NCI-H2107 treated with DMSO at 0.1 percent for 48 hours (cell line): ENCODE measurements at regions not wholly inside any gene's neighbourhood (a gene's known extent, or its start where the extent isn't known, plus 50 kb on each side); places are given as distances from the start of the nearest gene placed in this dataset.
A peak's percentile ranks its signal among the peaks of the same experiment; 100 is the strongest.

Experiments used
- DNase-seq: peaks from one replicate; lab custom pipeline; 2025; ENCODE audit not compliant: unreplicated experiment; lab: John Stamatoyannopoulos, UW

DNA sequence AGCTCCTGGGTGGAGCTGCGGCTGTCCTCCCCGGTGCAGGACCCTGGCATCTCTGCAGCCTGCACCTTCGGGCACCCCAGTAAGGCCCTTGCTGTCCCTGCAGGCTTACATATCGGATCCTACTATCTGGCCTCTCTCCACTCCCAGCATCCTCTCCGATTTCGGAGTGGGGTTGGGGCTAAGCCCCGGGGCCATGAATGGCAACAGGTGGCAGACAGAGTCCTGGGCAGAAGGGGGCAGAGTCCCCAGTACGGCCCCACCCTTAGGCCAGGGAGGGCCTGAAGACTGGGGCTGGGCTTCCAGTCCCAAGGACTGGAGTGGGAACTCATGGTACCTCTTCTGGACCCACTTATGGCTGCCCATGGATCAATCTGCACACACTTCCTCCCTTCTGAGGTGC is 180.4 kb upstream of the MC4R start:
- DNase-seq = no peak

DNA sequence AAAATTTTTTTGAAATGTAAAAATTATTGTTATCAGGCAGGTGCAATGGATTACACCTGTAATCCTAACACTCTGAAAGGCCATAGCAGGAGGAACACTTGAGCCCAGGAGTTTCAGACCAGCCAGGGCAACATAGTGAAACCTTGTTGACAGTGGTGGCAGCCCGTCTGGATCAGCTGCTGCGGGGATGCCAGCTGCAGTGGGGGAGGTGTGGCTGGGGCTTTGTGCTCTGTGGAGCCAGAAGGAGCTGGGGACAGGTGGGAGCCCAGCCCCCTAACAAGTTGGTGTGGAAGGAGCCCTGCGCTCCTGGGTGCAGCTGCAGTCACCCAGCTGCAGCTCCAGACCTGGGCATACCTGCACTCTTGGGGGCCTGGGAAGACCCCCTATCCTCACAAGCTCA is 182.4 kb upstream of the MC4R start:
- DNase-seq = peak; percentile 17

GRCh38 chr18:60555625-60556024 is 183.1 kb upstream of the MC4R start:
- no peak for DNase-seq

DNA sequence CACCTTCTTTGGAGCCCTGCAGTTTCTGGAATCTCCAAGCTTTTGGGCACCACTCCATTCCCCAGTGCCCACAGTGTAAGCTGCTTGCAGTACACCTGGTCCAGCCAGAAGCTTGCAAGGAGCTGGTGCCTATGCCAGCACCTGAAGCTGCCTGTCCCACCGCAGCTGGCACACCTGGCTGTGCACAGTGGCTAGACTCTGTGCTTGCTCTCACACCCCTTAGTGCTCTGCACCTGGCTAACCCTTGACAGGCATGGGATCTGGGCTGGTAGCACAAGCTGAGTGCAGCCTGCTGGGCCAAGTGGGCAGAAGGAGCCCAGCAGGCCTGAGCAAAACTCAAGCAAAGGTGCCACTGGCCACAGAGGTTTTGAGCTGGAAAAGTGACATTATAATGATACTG is 183.8 kb upstream of the MC4R start:
- no peak for DNase-seq

- no peak for DNase-seq
Observed at GRCh38 chr18:60560071-60560470, 187.5 kb upstream of the MC4R start.

DNA sequence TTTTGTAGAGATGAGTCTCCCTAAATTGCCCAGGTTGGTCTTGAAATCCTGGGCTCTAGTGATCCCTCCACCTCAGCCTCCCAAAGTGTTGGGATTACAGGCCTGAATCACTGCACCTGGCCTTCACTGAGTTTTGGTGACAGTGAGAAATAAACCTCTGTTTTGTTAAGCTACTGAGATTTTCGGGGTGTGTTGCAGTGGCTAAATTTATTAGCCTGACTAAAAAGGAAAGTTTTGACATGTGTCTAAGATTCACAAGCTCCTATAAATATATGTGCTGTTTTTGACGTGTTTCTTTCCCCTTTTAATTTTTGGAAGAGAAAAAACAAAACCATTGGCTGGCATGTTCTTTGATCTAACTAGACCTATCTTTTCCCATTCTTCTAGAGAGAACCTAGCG is 190.5 kb upstream of the MC4R start:
- DNase-seq = no peak

DNA sequence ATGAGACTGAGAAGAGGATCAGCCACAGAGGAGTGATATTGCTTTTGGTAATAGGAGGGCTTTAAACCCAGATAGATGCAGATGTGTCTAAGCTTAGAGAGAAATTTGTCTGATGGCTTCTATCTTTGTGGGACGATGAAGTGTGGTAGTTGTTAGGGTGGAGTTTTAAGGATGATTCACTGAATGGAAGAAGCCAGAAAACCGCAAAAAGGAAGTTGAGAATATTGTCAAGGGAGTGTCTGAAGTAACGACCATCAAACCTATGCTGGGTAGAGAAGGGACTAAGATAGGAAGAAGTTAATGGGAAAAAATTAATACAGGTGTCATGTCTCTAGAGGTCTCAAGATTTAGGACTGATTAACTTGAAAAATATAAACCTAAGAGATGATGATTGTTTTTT is 195.6 kb upstream of the MC4R start:
- DNase-seq = no peak

DNA sequence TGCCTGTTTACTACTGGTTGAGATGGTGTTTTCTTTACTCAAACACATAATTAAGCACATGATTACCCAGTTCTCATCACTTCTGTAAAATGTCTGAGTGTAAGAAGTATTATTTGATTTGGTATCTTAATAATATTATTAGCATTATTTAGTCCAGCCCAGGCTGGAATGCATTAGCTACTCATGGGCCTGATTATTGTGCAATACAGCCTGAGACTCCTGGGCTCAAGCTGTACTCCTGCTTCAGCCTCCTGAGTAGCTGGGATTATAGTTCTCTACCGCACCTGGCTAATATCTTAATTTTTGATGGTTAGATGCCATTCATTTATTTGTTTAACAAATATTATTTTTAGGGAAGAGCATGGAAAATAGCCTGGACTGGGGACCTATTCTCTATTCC is 197.6 kb upstream of the MC4R start:
- no peak for DNase-seq

GRCh38 chr18:60577457-60577856 is 204.9 kb upstream of the MC4R start:
- DNase-seq = no peak

DNA sequence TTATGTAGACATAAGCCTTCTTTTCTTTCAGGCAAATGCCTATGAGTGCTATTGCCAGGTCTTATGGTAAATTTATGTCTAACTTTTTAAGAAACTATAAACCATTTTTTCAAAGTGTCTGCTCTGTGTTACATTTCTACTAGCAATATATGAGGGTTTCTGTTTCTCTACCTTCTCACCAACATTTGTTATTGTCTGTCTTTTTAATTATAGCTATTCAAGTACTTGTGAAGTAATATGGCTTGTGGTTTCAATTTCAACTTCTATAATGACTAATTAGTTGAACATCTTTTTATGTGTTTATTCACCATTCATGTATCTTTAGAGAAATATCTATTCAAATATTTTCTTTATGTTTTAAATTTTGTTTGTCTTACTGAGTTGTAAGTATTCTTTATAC is 213.1 kb upstream of the MC4R start:
- DNase-seq = no peak

- no peak for DNase-seq
Observed at GRCh38 chr18:60593249-60593648, 220.7 kb upstream of the MC4R start.

DNA sequence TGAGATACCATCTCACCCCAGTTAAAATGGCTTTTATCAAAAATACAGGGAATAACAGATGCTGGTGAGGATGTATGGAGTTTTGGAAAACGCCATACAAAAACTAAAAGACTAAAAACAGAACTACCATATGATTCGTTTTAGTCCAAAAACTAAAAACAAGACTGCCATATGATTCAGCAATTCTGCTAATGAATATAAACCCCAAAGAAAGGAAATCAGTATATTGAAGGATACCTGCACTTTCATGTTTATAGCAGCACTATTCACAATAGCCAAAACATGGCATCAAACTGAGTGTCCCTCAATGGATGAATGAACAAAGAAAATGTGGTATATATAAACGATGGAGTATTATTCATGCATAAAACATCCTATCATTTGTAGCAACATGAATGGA is 224.4 kb upstream of the MC4R start:
- no peak for DNase-seq

DNA sequence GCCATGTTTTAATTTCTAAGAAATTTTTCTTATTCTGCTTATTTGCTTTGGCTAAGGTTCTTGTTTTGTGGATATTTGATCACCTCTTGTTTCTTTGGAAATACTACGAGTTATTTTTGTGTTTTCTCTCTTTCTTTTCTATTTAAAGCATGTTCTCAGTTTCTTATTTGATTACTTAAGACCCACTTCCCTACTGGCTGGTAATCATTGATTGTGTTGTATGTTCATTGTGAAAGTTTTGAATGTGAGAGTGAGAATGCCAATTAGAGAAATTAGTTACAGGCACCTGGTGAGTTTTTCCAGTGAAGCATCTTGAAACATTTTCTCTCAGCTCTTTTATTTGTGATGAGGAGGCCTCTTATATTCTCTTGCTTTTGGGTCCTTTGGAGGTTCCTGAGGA is 226.7 kb upstream of the MC4R start:
- no peak for DNase-seq

DNA sequence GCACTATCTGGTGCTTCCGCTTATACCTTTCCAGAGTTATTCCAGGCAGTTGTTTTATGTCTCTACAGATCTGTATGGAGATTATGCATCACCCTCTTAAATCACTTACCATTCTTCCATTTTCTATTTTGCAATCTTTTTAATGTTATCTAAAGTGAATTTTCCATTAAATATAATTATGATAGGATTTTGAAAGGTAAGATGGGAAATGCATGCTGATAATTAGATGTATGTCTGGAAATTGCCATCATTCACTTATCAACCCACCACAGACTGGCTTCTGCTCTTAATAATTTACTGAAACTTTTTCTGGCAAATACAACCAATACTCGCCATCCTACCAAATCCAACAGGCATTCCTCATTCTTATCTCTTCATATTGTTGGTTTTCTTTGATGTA is 227.4 kb upstream of the MC4R start:
- DNase-seq = no peak

- no peak for DNase-seq
Observed at GRCh38 chr18:60601249-60601648, 228.7 kb upstream of the MC4R start.

- DNase-seq = no peak
Observed at GRCh38 chr18:60623331-60623730, 250.8 kb upstream of the MC4R start.

DNA sequence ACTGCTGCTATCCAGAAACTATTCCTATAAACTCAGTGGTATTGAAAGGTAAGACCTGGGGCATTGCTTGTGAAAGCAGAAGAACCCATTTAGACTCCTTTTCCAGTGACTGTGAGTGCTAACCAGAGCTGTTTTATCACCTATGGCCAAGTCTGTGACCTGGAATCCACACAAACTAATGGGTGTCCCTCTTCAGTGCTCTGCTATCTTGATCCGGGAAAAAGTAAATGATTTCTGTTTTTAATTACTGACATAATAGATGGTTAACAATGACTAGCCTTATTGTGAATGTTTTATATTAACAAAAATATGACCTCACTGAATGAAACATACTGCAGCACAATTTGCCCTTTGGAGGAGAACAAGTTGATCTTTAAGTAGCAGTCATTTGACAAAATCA is 251.6 kb upstream of the MC4R start:
- DNase-seq = no peak

GRCh38 chr18:60639836-60640235 is 267.3 kb upstream of the MC4R start:
- DNase-seq = no peak

DNA sequence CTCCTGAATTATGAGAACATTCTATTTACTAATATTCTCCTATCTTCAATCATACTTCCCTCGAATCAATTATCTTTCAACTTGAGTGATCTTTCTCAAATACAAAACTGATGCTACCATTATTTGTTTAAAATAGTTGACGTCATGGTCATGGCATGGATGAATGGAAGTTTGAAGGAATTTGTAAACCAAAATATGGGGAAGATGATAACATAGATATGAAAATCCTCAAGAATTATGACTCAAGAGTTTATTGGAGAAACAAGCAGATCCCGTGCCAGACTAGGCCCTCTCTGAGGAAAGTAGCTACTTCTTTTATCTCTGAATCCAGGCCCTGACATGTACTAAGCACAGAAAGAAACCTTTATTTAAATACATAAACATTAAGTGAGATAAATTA is 270.4 kb upstream of the MC4R start:
- no peak for DNase-seq

- no peak for DNase-seq
Observed at GRCh38 chr18:60646725-60647124, 274.1 kb upstream of the MC4R start.

DNA sequence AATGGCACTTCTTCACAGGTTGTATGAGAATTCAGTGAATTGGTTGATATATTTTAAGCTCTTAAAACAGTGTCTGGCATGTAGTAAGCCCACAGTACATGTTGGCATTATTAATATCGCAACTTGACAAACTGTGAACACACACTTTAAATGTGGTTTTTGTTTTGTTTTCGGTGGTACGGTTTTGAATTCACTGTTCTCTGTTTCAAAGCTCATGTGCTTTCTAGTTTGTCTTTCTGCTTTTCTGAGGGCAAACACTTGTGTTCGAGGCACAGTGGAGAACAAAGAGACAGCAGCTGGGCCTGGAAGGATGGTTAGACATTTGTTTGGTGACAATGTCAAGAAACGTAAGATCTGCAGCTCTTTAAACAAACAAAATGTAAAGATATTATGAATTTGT is 276.5 kb upstream of the MC4R start:
- peak; percentile 75 for DNase-seq

GRCh38 chr18:60649842-60650536 is 277.4 kb upstream of the MC4R start:
- no peak for DNase-seq

- DNase-seq = no peak
Observed at GRCh38 chr18:60654298-60654697, 281.7 kb upstream of the MC4R start.

DNA sequence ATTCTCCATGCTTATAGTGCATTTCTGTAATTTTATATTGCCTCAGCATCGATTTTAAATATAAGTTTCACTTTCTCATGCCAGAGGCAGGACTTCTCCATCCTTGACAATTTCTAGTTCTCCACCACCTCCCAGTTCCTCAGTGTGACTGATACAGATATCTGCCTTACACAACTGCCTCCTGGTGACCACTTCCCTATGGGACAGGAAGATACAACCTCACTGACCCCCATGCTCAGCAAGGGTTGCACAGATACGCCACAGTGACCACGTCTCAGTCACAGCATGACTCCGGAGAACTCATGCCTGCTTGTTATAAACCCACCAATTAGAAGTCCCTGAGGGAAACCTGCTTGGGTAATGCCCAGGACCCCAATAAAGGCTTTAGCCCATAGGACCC is 284.0 kb upstream of the MC4R start:
- no peak for DNase-seq
